Brain pericyte (primary cell): ENCODE measurements at regions not wholly inside any gene's neighbourhood (a gene's known extent, or its start where the extent isn't known, plus 50 kb on each side); places are given as distances from the start of the nearest gene placed in this dataset.
"Not testable (repeated sequence)": the region's sequence is repeated elsewhere in the genome, so short reads cannot be mapped to it uniquely, and the experiment has no call there.

Experiments
- DNase-seq: peaks from one replicate; pipeline ENCODE4 v3.0.0-alpha.2; 2012; ENCODE audit warnings: low read depth, low spot score

DNA sequence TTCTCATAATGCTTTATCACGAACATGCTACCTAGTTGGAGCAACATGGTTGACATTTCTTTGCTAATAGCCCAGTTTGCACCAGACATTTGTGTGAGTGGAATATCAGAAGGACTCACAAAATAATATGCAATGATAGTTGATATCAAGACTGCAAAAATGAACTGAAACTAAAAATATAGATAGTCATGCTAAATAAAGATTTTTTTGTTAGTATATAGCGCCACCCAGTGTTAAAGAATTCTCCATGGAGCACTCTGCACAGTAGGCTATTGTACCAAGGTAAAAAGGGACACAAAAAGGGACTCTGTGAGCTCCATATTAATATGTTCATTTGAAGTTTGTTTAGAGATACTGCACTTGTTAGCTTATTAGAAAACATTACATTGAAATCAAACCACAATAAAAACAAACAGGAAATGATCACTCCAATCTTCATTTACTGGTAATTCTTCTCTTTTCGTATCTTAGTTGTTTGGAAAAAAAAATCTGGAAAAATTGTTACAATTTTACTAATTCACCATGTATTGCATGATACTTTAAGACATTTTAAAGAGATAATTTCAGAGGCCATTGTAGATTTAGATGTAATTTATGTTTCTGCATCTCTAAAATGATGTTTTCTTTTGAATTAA, 1509.6 kb downstream of the ADGRL3 start:
- peak; percentile 6 for DNase-seq

DNA sequence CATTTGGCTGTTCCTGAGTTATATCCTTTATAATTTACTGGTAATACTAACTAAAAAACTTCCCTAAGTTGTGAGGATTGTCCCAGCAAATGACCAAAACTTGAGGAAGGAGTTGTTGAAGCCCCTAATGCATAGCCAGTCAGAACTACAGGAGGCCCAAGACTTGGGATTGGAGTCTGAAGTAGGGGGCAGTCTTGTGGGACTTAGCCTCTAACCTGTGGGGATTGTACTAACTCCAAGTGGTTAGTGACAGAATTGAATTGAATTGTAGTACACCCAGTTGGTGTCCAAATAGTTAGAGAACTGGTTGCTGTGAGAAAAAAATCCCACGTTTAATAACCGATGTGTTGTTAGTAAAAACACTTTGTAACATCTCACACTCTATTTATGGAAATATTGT, 1506.3 kb downstream of the ADGRL3 start:
- no peak for DNase-seq

DNA sequence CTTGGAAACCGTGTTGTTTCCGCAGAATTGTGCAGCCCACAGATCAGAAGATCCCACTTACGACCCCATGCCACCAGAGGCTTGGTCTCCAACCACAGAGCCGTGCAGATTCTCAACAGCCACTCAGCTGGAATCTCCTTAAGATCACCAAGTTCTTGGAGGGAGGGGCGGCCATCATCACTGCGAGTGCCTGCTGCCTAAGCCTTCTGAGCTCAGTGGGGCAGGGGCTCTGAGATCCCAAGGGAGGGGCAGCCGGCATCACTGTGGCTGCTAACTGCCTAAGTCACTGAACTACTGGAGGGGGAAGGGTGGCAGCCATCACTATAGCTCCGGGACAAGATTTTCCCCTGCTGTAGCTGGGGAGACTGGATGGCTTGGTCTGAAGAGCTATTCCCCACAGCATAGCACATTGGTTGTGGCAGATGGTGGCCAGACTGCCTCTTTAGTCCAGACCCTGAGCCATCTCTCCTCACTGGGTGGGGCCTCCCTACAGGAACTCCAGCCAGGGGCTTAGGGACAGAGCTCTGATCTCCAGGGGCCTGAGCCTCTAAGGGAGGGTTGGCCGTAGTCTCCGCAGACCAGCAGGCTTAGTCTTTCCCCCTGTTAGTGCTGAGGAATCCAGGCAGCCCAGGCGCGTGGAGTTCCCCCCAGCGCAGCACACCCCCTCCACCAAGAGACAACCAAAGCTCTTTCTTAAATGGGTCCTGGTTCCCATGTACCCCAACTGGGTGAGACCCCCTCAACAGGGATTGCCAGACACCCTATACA, 1483.9 kb downstream of the ADGRL3 start:
- no peak for DNase-seq

DNA sequence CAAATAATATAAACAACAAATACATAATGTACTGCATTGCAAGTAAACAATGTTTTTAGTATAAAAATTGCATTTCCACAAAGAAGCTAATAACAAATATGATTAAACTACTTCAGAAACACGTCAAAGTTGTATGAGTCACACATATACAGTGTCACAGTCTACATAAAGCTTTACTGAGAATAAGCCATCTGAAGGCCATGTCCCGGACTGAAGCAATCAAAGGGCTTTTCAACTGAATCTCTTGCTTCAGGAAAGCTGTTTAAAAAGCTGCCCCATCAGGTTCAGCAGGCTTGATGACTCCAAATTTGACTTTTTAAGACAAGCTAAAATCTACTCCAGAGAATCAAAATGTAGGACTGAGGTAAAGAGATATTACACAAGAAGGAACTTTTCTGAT, 1476.8 kb downstream of the ADGRL3 start:
- no peak for DNase-seq

DNA sequence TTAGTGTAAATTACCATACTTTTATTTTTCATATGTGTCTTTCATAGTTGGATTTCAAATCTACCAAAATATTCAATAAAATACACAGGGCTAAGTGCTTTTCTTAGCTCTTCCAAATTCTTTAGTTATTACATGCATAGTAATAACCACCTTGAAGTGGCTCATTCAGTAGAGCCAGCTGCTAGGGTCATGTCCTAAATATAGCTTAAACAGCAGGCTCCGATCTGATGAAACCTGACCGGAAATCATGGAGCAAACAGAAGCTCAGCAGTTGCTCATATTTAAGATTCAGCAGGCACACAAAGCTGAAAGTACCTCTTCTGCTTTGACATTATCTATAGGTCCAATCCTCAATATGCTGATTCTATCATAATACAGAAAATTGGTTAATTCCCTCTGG, 1470.4 kb downstream of the ADGRL3 start:
- DNase-seq, result no peak

DNA sequence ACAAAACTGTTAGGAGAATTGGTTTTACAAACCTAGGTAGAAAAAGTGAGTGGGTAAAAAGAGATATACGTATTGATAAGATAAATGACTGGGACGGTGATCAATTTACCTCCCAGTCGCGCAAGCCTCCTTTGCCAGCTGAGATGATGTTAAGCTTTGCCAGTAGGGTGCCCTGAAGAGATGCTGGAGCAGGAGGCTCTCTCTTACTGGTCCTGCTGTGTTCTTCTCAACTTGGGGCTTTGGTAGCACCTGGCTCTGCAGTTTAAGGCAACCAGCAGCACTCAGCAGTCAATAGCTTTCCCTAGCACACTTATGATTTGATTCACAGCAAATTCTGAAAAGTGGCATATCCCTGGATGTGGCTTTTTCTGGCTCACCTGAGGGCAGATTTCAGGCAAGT, 1461.7 kb downstream of the ADGRL3 start:
- no peak for DNase-seq

DNA sequence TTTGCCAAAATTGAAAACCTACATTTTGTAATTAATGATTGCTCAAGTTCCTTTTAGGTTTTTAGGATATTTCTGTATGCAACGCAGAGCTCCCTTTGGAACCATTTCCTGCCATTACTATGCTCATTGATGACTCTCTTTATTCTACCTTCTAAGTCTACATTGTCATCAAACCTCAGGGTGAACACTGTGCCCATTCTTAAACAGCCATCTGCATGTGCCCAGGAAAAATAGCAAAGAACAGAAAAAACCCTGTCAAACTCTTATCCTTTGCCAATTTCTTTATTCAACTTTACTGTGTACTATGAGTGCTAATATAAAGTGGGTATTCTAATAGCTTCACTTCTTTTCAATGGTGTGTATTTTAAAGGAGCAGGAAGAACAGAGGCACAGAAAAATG, 1455.9 kb downstream of the ADGRL3 start:
- DNase-seq, result no peak

DNA sequence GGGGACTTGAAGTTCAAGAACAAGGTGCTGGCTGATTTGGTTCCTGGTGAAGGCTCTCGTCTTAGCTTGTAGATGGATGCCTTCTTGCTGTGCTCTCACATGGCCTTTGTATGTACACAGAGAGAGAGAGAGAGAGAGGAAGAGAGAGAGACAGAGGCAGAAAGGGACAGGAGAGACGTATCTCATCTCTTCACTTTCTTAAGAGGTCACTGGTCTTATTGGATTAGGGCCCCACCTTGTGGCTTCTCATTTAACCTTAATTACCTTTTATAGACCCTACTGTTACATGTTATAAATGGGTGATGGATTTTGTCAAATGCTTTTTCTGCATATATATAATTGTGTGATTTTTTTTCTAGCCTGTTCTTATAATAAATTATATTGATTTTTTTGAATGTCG, 1444.2 kb downstream of the ADGRL3 start:
- no peak for DNase-seq

DNA sequence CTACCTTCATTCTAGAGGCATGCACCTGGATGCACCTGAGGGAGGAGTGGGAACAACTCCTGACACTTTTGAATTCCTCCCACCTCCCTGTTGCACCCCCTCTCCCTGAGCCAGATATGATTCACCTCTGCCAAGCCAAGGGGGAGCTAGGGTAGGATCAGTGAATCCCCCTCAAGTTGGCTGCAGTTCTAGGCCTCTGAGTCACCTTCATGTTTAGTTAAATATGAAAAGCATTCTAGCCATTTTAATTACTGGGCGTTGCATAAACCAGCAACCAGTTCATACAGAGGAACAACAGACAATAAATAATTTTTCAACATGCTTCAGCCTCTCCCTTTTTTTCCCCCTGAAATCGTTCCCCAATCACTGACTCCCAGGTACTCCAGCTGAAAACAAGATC, 1440.2 kb downstream of the ADGRL3 start:
- no peak for DNase-seq

DNA sequence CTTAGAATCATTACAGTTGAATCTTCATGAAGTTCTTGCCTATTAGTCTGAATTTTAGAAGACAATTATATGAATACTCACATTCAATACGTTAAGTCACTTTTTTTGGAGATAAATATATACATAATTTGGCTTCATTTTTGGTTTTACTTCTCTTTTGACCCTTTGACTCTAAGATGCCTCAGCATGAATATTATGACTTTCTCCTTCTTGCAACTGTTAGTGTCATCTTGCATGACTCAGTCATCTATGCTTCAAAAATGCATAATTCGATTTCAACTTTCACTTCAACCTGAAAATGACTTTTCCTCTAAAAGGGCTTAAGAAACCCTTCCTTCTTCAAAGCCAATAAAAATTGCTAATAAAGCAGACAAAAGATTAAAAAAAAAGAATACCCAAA, 1427.5 kb downstream of the ADGRL3 start:
- DNase-seq, result no peak

DNA sequence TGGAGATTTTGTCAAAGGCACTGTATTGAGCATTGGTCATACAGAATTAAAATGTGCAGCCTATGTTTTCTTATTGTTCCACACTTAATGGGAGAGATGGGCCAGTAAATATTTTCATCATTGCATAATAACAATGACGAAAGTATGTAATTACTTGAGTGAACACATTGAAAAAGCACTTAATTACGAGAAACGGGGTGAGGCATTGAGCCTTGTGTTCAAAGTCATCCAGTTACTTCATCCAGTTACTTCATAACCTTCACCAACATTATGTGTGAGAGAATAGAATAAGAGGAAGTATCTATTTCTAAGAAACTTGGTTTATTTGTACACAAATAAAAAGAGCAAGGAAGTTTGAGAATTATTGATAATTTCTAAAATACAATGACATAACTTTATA, 1427.0 kb downstream of the ADGRL3 start:
- DNase-seq, result no peak

DNA sequence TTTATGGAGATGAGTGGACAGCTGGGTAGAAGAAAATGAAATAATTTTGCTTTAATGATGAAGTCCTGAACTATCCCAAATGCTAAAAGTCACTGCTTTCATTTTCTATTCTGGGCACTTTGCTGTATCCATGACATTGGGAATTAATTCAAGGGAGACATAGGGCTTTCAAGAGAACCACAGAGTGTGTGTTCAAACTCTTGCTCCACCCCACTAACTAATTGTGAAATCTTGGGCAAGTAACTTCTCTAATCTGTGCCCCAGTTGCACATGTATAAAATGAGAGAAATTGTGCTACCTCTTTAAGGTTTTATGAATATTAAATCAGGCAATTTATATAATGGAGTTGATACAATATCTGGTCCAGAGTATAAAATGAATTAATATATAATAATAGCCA, 1422.0 kb downstream of the ADGRL3 start:
- no peak for DNase-seq

DNA sequence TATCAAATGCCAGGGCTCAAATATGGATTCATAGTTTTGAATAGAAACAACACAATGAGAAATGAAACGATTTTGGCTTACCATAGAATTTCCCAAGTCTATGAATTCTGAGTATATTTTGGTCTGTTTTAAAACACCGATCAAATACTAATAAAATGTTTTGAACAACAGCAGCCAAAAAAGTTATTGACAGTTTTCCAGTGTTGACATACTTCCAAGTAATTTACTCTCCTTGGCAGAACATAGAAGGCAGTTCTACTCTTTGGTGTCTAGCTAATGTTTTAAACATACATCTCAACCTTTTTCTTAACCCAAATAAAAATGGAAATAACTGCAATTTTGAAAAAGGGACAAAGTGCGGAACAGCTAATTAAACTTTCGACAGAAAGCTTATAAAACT, 1419.8 kb downstream of the ADGRL3 start:
- DNase-seq, result no peak

DNA sequence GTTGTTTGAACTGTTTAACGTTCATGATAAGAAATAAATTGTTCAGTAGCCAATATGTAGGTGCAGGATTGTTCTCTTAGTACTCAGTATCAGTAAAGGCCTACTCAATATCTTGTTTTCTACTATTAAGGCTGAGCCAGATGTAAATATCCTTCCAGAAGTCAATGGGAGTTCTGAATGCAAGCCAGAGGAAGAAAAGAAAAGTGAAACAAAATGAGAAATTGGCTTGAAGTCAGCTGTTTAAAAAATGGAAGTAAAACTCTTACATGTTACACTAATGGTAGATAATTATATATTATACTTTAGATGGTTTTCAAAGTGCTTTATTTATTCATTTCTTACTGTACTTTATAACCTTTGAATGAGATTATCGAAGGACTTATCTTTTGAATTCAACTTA, 1417.9 kb downstream of the ADGRL3 start:
- no peak for DNase-seq

DNA sequence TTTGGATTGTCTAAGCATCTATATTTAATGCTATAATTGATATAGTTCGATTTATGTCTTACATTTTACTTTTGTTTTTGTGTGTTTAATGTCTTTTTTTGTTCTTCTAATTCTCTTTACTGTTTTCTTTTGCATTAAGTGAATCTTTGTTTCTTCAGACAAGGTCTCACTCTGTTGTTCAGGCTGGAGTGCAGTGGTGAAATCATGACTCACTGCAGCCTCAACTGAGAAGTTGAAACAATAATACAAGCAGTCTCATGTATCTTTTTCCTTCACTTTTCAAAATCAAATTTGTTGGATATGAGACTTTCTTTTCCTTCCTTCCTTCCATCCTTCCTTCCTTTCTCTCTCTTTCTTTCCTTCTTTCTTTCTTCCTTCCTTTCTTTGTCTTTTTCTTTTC, 1401.6 kb downstream of the ADGRL3 start:
- no peak for DNase-seq

DNA sequence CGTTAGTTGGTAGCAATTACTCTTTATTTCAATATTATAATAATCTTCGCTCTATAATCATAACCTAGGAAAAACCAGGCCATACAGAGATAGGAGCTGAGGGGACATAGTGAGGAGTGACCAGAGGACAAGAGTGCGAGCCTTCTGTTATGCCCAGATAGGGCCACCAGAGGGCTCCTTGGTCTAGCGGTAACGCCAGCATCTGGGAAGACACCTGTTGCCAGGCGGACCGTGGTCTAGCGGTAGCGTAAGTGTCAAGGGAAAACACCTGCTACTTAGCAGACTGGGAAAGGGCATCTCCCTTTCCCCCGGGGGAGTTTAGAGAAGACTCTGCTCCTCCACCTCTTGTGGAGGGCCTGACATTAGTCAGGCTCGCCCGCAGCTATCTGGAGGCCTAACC, 1395.1 kb downstream of the ADGRL3 start:
- not testable (repeated sequence) for DNase-seq

DNA sequence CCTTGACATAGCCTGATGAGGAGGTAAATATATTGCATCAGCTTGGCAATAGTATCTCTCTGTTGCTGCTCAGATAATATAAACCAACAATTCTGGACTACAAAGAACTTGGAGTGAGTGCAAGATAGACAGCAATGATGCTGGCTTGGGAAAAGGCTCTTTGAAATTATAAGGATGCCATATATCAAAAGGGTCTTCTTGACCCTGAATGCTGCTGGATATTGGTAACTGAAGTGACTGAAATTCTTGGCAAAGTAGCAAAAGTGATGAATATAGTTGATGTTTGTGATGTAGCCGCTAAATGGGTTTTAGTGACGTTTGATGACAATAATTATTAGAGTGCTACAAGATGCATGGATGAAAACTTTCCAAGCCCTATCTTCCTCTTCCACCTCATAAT, 1391.6 kb downstream of the ADGRL3 start:
- no peak for DNase-seq

DNA sequence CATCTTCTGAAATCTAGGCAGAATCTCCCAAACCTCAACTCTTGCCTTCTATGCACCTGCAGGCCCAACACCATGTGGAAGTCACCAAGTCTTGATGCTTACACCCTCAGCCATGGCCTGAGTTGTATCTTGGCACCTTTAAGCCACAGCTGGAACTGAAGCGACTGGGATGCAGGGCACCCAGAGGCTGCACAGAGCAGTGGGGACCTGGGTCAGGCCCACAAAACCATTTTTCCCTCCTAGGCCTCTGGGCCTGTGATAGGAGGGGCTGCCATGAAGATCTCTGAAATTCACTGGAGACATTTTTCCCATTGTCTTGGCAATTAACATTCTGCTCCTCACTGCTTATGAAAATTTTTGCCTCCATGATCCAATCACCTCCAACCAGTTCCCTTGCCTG, 1388.5 kb downstream of the ADGRL3 start:
- DNase-seq, result no peak

DNA sequence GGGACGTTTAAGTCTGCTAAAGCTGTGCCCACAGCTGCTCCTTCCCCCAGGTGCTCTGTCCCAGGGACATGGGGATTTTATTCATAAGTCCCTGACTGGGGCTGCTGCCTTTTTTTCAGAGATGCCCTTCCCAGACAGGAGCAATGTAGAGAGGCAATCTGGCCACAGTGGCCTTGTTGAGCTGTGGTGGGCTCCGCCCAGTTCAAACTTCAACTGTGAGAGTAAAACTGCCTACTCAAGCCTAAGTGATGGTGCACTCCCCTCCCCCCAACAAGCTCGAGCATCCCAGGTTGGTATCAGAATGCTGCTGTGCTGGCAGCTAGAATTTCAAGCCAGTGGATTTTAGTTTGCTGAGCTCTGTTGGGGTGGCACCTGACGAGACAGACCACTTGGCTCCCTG, 1371.4 kb downstream of the ADGRL3 start:
- DNase-seq, result no peak

DNA sequence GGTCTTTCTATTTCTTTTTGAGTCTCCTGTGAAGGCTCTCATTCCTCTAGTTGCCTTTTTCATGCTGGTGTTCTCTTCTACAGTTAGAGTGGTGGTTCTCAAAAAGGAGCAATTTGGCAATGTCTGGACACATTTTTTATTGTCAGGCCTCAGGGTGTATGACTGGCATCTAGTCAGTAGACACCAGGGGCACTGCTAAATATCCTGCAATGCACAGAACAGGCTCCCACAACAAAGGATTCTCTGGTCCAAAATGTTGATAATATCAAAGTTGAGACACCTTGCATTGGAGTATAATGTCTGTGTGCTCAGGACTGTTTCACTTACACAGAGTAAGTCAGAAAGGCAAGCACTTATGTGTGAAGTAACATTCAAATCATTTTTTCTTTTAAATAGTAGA, 1360.7 kb downstream of the ADGRL3 start:
- DNase-seq, result no peak

DNA sequence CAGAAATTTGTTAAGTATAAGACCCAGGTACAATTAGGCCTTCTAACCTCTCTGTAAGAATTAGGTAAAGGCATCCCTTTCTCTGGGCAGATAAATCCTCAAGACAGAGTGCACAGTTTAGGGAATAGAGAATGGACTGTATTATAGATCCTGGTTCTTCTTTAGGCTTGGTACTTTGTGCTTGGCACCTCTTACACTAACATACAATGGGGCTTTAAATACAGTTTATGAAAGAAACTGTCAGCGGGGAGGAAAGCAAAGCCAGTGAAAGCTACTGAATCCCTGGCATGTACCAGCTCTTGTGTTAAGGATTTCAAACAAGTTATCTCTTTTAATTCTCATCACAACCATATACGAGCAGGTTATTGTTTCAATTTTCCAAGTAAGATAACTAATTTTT, 1350.0 kb downstream of the ADGRL3 start:
- no peak for DNase-seq

DNA sequence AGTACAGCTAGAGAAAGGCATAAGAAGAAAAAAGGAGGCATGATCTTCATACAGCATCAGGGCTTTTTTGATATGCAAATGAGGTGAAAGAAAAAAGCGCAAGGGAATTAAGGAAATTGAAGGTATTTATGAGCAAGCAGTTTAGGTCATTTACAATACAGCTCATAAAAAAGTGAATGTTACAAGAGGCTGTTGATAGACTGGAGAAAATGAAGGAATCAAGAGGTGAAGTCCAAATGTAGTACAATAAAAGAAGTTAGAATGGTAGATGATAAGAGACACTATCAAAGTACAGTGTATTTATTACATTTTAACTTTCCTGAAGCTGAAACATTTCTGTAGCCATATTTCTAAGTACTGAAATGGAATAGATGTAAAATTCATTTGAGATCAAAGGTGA, 1349.5 kb downstream of the ADGRL3 start:
- no peak for DNase-seq

DNA sequence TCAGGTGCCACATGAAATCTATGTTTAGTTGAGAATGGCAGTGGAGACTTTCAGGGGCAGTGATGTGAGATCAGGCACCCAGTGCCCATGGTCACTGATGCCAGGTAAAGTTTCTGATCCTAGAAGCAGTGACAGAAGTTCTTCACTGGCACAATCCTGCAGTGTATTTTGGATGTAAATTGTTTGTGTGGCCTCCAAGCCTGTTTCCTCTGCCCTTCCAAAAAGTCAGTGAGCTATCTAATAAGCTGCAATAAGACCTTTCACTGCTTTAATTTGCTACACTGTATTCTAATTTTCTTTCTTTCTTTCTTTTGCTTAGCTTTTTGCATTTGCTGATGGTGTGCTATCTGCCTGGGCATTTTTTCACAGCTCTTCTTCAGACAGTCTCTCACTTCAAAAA, 1348.6 kb downstream of the ADGRL3 start:
- DNase-seq, result no peak

DNA sequence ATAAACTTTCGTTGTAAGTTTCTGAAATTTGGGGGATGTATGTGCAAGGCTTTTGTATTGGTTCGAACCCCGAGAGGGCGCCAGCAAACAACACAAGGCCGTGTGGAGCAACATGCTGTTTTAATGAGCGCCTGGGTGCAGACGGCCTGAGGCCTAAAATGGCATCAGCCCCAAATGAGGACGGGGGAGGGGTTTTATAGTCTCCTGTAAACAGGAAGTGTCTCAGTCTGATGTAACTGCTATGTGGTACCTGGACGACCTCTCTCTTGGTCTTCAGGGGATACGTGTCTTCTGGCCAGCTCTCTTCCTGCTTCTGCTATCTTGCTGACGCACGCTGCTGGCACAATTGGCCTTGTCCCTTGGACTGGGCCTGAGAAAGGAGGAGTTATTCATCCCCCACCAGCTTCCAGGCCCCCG, 1348.0 kb downstream of the ADGRL3 start:
- DNase-seq, result no peak
